ENCODE measurements at regions not wholly inside any gene's neighbourhood (a gene's known extent, or its start where the extent isn't known, plus 50 kb on each side); places are given as distances from the start of the nearest gene placed in this dataset.

GRCh38 chr2:196360650-196361049 lies 189.3 kb upstream of the STK17B start:
- DNase-seq (ENCODE audit: low spot score), result no peak

GRCh38 chr2:196361606-196362326 lies 190.4 kb upstream of the STK17B start:
- DNase-seq (ENCODE audit: low spot score), result no peak

- no peak for DNase-seq (ENCODE audit: low spot score)
These were observed 191.7 kb upstream of the STK17B start for GRCh38 chr2:196362973-196363549.

- DNase-seq (ENCODE audit: low spot score), result no peak
These were observed 193.8 kb upstream of the STK17B start for GRCh38 chr2:196365145-196365544.

GRCh38 chr2:196365923-196366322 lies 194.5 kb upstream of the STK17B start:
- no peak for DNase-seq (ENCODE audit: low spot score)

GRCh38 chr2:196367633-196368032 lies 196.3 kb upstream of the STK17B start:
- DNase-seq (ENCODE audit: low spot score), result no peak

GRCh38 chr2:196368546-196369225 lies 197.3 kb upstream of the STK17B start:
- DNase-seq (ENCODE audit: low spot score), result no peak

GRCh38 chr2:196369967-196370366 lies 198.6 kb upstream of the STK17B start:
- no peak for DNase-seq (ENCODE audit: low spot score)

GRCh38 chr2:196370381-196370780 lies 199.0 kb upstream of the STK17B start:
- no peak for DNase-seq (ENCODE audit: low spot score)

- no peak for DNase-seq (ENCODE audit: low spot score)
These were observed 201.0 kb upstream of the STK17B start for GRCh38 chr2:196372276-196372809.

- DNase-seq (ENCODE audit: low spot score), result no peak
These were observed 201.7 kb upstream of the STK17B start for GRCh38 chr2:196372811-196373664.

GRCh38 chr2:196376984-196377877 lies 205.9 kb upstream of the STK17B start:
- DNase-seq (ENCODE audit: low spot score), result no peak

GRCh38 chr2:196379600-196379999 lies 208.2 kb upstream of the STK17B start:
- DNase-seq (ENCODE audit: low spot score), result no peak

- DNase-seq (ENCODE audit: low spot score), result no peak
These were observed 208.7 kb upstream of the STK17B start for GRCh38 chr2:196380098-196380497.

- DNase-seq (ENCODE audit: low spot score), result no peak
These were observed 209.2 kb upstream of the STK17B start for GRCh38 chr2:196380575-196380974.

GRCh38 chr2:196381464-196381863 lies 210.1 kb upstream of the STK17B start:
- DNase-seq (ENCODE audit: low spot score), result no peak

GRCh38 chr2:196383799-196384198 lies 212.4 kb upstream of the STK17B start:
- no peak for DNase-seq (ENCODE audit: low spot score)

GRCh38 chr2:196384729-196385128 lies 213.4 kb upstream of the STK17B start:
- no peak for DNase-seq (ENCODE audit: low spot score)

GRCh38 chr2:196389670-196390069 lies 218.3 kb upstream of the STK17B start:
- no peak for DNase-seq (ENCODE audit: low spot score)

GRCh38 chr2:196390243-196391148 lies 219.1 kb upstream of the STK17B start:
- DNase-seq (ENCODE audit: low spot score), result no peak
